ENCODE measurements at regions not wholly inside any gene's neighbourhood (a gene's known extent, or its start where the extent isn't known, plus 50 kb on each side); places are given as distances from the start of the nearest gene placed in this dataset.

GRCh38 chr6:16972535-16972934, 129.3 kb upstream of the STMND1 start:
- no TSS peak for BruUV-seq (replicated peaks)
- H3K27ac Mint-ChIP-seq (ENCODE audit: unreplicated experiment): no peak overlapping the region
- no peak for TF ChIP-seq CTCF (IDR thresholded peaks at IDR 0.05; ENCODE audit: unreplicated experiment)
- H3K9me3 Mint-ChIP-seq (ENCODE audit: low read depth, unreplicated experiment): no peaks in the 10 kb centered on the region
- CTCF ChIA-PET: no interaction called here
- no peak overlapping the region for H3K4me3 Mint-ChIP-seq (ENCODE audit: low read depth, unreplicated experiment)
- peaks cover 75% of the 10 kb centered on the region for H3K27me3 Mint-ChIP-seq (ENCODE audit: unreplicated experiment)
- no peaks in the 10 kb centered on the region for H3K36me3 Mint-ChIP-seq (ENCODE audit: insufficient read depth, unreplicated experiment)
- no peak for DNase-seq
- intact Hi-C loops (cut with micrococcal nuclease; ENCODE audit: unreplicated experiment): no loop called here
- no peaks in the 10 kb centered on the region for H3K4me1 Mint-ChIP-seq (ENCODE audit: low read depth, unreplicated experiment)

- H3K36me3 Mint-ChIP-seq (ENCODE audit: insufficient read depth, unreplicated experiment): no peaks in the 10 kb centered on the region
- H3K4me3 Mint-ChIP-seq (ENCODE audit: low read depth, unreplicated experiment): no peak overlapping the region
- no peak overlapping the region for H3K27ac Mint-ChIP-seq (ENCODE audit: unreplicated experiment)
- peaks cover 4% of the 10 kb centered on the region for H3K4me1 Mint-ChIP-seq (ENCODE audit: low read depth, unreplicated experiment)
- CTCF ChIA-PET: no interaction called here
- no peak for DNase-seq
- TF ChIP-seq CTCF (IDR thresholded peaks at IDR 0.05; ENCODE audit: unreplicated experiment): no peak
- no peaks in the 10 kb centered on the region for H3K9me3 Mint-ChIP-seq (ENCODE audit: low read depth, unreplicated experiment)
- no TSS peak for BruUV-seq (replicated peaks)
- intact Hi-C loops (cut with micrococcal nuclease; ENCODE audit: unreplicated experiment): loop anchor here (10.0 kb wide), 1 partner anchor 125 kb away; no protein-coding TSS in a partner anchor
- H3K27me3 Mint-ChIP-seq (ENCODE audit: unreplicated experiment): peaks cover 50% of the 10 kb centered on the region
These were observed 131.9 kb upstream of the STMND1 start for GRCh38 chr6:16969699-16970655.

GRCh38 chr6:16968101-16968500, 133.7 kb upstream of the STMND1 start:
- no peak for TF ChIP-seq CTCF (IDR thresholded peaks at IDR 0.05; ENCODE audit: unreplicated experiment)
- Mint-ChIP-seq H3K4me1 (ENCODE audit: low read depth, unreplicated experiment) (peaks cover 12% of the 10 kb centered on the region), H3K27ac (ENCODE audit: unreplicated experiment) (no peak overlapping the region), H3K36me3 (ENCODE audit: insufficient read depth, unreplicated experiment) (no peaks in the 10 kb centered on the region), H3K9me3 (ENCODE audit: low read depth, unreplicated experiment) (no peaks in the 10 kb centered on the region), H3K27me3 (ENCODE audit: unreplicated experiment) (peaks cover 31% of the 10 kb centered on the region), H3K4me3 (ENCODE audit: low read depth, unreplicated experiment) (no peak overlapping the region)
- intact Hi-C loops (cut with micrococcal nuclease; ENCODE audit: unreplicated experiment): loop anchor here (10.0 kb wide), 1 partner anchor 123 kb away; no protein-coding TSS in a partner anchor
- CTCF ChIA-PET: no interaction called here
- no TSS peak for BruUV-seq (replicated peaks)
- DNase-seq: no peak

- CTCF ChIA-PET: no interaction called here
- BruUV-seq (replicated peaks): no TSS peak
These were observed 134.4 kb upstream of the STMND1 start for GRCh38 chr6:16967470-16967817.

More at GRCh38 chr6:16967470-16967817, 134.4 kb upstream of the STMND1 start:
- Mint-ChIP-seq H3K4me3 (ENCODE audit: low read depth, unreplicated experiment) (no peak overlapping the region), H3K36me3 (ENCODE audit: insufficient read depth, unreplicated experiment) (no peaks in the 10 kb centered on the region), H3K27me3 (ENCODE audit: unreplicated experiment) (peaks cover 24% of the 10 kb centered on the region), H3K4me1 (ENCODE audit: low read depth, unreplicated experiment) (peaks cover 12% of the 10 kb centered on the region), H3K27ac (ENCODE audit: unreplicated experiment) (no peak overlapping the region), H3K9me3 (ENCODE audit: low read depth, unreplicated experiment) (no peaks in the 10 kb centered on the region)
- DNase-seq: no peak
- no peak for TF ChIP-seq CTCF (IDR thresholded peaks at IDR 0.05; ENCODE audit: unreplicated experiment)
- intact Hi-C loops (cut with micrococcal nuclease; ENCODE audit: unreplicated experiment): loop anchor here (10.0 kb wide), 1 partner anchor 123 kb away; no protein-coding TSS in a partner anchor

Data from Calu3 (cell line).